Psoas muscle (tissue), 7 donors: ENCODE measurements at regions not wholly inside any gene's neighbourhood (a gene's known extent, or its start where the extent isn't known, plus 50 kb on each side); places are given as distances from the start of the nearest gene placed in this dataset.

ENCODE experiments used
- ATAC-seq, 4 donors: fragments of 200-7000 bp; cut with Tn5 transposase; one replicate each; pipeline ENCODE4 v1.9.1; 2020; ENCODE audit warnings: moderate library complexity in 3 of 4, mild to moderate bottlenecking in 2 of 4
- DNase-seq, 2 donors: peaks; one replicate each; pipeline ENCODE4 v3.0.0-alpha.2; 2020
- H3K27ac ChIP-seq: fragments of 200-600 bp; one replicate; pipeline ENCODE4 v1.8.0; 2022
- H3K27me3 ChIP-seq, 3 donors: fragments of 200-600 bp in 1 of 3; one replicate each; pipeline versions ENCODE4 v1.6.1 to v1.8.0; 2013 to 2022; ENCODE audit warnings: low read length in 2 of 3, mild to moderate bottlenecking in 2 of 3, moderate library complexity in 1 of 3; ENCODE audit not compliant: insufficient read depth in 3 of 3
- H3K36me3 ChIP-seq, 2 donors: fragments of 200-600 bp in 1 of 2; one replicate each; pipeline versions ENCODE4 v1.6.1 to v1.8.0; 2013 to 2022; ENCODE audit warnings: low read depth in 1 of 2, mild to moderate bottlenecking in 1 of 2, moderate library complexity in 1 of 2; ENCODE audit not compliant: insufficient read depth in 1 of 2
- H3K4me1 ChIP-seq: fragments of 200-600 bp; one replicate; pipeline ENCODE4 v1.8.0; 2022
- H3K4me3 ChIP-seq: fragments of 200-600 bp; one replicate; pipeline ENCODE4 v1.8.0; 2022; ENCODE audit warnings: mild to moderate bottlenecking
- H3K9me3 ChIP-seq: fragments of 200-600 bp; one replicate; pipeline ENCODE4 v1.8.0; 2022
- CTCF ChIP-seq: fragments of 200-600 bp; IDR thresholded peaks from one replicate; pipeline ENCODE4 v1.8.0; 2022; ENCODE audit warnings: antibody characterized with exemption
- WGBS, 3 donors: extraction: QIAGEN DNeasy Blood & Tissue Kit; methylation state at CpG; one replicate each; pipeline versions ENCODE4 v1.1.6 to v1.1.7; 2013; 5-methylcytosine and 5-hydroxymethylcytosine counted together
- intact Hi-C, 2 donors: fragments of 100-400 bp; cut with DNase I; formaldehyde crosslinking; loops; one replicate each; pipeline versions ENCODE4 v1.11.0 to v1.14.2; 2022
- donor health status: healthy with polysubstance abuse.
- donor health status: DM: no; HTN: no; CAD: no; lungs with moderate emphysema.
- donor health status: Bipolar disorder and iron deficiency.
- donor health status: healthy.
- donor health status: DM: yes; HTN: yes; CAD: no.
- donor health status: DM: no; HTN: no; CAD: no.
- donor health status: DM: yes; HTN: yes; CAD: no.

DNA sequence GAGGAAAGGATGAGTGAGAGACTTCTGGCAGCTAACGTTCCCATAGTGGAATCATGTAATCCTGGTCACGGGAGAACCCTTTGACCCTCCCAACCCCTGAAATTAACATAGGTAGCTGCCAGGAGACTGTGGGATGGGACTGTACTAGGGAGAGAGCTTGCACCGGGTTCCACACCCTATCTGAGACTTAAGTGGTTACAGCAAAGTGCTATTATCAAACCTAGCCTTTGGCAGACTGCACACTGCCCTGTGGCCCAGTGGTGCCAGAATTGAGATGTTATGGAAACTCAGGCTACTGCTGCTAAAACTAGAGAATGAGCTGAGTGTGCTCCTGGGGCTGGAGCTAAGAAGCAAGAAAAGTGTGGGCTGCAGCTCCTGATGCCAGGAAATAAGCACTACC is 79.6 kb upstream of the PDC start:
- Histone ChIP-seq H3K9me3 (peaks cover 17% of the 10 kb centered on the region), H3K4me1 (no peaks in the 10 kb centered on the region), H3K36me3 (no peaks in the 10 kb centered on the region), H3K27me3 (no peaks in the 10 kb centered on the region), H3K27ac (no peak overlapping the region), H3K4me3 (no peak overlapping the region)
- ATAC-seq = no peak
- 67 to 78% (median 69%) methylated on average over 3 of the region's 3 CpGs for WGBS, 3 donors
- TF ChIP-seq CTCF = no peak
- DNase-seq = no peak
- intact Hi-C loops = no loop called here

DNA sequence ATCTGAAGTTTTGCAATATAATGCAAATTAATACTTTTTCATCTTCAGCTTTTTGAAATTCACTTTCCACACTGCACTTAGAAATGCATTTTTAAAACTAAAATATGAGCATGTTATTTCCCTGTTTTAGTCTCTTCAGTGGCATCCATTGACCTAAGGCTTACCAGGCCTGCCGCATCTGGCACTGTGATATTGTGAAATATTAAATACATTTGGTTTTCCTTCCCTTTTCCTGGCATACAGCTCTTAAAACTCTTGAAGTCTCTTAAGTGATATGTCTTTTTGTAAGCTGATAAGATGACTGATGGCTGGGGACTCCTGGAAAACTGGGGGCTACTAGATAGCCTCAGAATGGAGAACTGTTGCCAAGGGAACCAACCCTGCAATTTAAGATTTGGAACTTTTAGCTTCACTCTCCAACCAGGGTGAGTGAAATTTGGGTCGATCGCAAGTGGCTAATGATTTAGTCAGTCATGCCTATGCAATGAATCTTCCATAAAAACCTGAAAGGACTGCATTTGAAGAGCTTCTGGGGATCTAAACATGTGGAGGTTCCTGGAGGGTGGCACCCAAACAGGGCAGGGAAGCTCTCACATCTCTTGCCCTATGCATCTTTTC is 75.5 kb upstream of the PDC start:
- 74 to 81% (median 80%) methylated on average over 3 of the region's 3 CpGs for WGBS, 3 donors

GRCh38 chr1:186535388-186536133 is 74.6 kb upstream of the PDC start:
- H3K27ac ChIP-seq = no peak overlapping the region
- intact Hi-C loops = no loop called here

More for the DNA sequence above, 75.5 kb upstream of the PDC start:
- intact Hi-C loops = no loop called here
- DNase-seq (no peak), ATAC-seq (no peak)
- H3K36me3 ChIP-seq = no peaks in the 10 kb centered on the region
- no peaks in the 10 kb centered on the region for H3K9me3 ChIP-seq
- H3K4me3 ChIP-seq = no peak overlapping the region
- TF ChIP-seq CTCF = no peak
- H3K4me1 ChIP-seq = no peaks in the 10 kb centered on the region
- no peaks in the 10 kb centered on the region for H3K27me3 ChIP-seq
- H3K27ac ChIP-seq = no peak overlapping the region

DNA sequence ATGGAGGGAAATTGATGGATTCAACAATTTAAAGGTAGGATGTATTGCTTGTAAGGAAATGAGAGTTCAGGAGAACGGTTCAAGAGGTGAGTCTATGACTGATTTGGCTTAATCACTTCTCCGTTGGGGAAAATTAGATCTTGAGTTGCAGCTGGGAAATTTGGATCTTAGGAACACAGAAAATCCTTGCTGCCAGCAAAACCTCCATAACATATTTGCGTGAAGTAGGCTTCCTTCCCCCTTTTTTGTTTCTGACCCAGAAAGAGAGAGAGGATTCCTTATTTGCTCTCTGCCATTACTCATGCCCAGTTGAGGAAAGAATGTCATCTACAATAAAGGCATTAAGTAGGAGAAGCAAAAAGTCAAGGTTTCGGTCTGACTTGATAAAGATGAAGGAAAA is 73.5 kb upstream of the PDC start:
- Histone ChIP-seq H3K36me3 (no peaks in the 10 kb centered on the region), H3K4me1 (no peaks in the 10 kb centered on the region), H3K9me3 (no peaks in the 10 kb centered on the region), H3K27ac (no peak overlapping the region), H3K27me3 (no peaks in the 10 kb centered on the region), H3K4me3 (no peak overlapping the region)
- intact Hi-C loops = no loop called here
- ATAC-seq = no peak
- DNase-seq = no peak
- 61 to 62% (median 61%) methylated on average over 4 of the region's 4 CpGs for WGBS, 3 donors
- TF ChIP-seq CTCF = no peak

More at GRCh38 chr1:186535388-186536133, 74.6 kb upstream of the PDC start:
- TF ChIP-seq CTCF = no peak
- Histone ChIP-seq H3K27me3 (no peaks in the 10 kb centered on the region), H3K4me3 (no peak overlapping the region), H3K4me1 (no peaks in the 10 kb centered on the region), H3K9me3 (no peaks in the 10 kb centered on the region), H3K36me3 (no peaks in the 10 kb centered on the region)
- 55 to 68% (median 63%) methylated on average over 5 of the region's 5 CpGs for WGBS, 3 donors
- ATAC-seq (no peak), DNase-seq (no peak)
